Stimulated activated CD8-positive, alpha-beta memory T cell treated with anti-CD3 and anti-CD28 coated beads, Interleukin-15, amount 100 ng/mL, for 1 hour (primary cell): ENCODE measurements at regions not wholly inside any gene's neighbourhood (a gene's known extent, or its start where the extent isn't known, plus 50 kb on each side); places are given as distances from the start of the nearest gene placed in this dataset.

Experiments
- DNase-seq: peaks from one replicate; pipeline ENCODE4 v3.0.0-alpha.2; 2020; ENCODE audit warnings: low read depth

DNA sequence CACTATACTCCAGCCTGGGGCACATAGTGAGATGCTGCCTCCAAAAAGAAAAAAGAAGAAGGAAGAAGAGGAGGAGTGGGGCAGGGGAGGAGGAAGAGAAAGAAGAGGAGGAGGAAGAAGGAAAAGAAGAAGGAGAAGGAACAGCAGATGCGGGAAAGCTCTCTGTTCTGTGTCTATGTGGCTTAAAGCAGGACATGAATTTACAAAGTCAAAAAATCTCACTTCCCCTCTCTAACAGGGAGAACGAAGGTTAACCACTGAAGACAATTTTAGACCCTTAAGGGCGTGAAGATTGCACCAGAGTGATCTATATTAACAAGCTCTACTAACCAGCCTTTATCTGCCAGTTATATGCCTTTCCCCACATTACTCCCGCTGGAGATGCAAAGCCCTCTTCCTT, 258.9 kb downstream of the METTL4 start:
- DNase-seq, result no peak

DNA sequence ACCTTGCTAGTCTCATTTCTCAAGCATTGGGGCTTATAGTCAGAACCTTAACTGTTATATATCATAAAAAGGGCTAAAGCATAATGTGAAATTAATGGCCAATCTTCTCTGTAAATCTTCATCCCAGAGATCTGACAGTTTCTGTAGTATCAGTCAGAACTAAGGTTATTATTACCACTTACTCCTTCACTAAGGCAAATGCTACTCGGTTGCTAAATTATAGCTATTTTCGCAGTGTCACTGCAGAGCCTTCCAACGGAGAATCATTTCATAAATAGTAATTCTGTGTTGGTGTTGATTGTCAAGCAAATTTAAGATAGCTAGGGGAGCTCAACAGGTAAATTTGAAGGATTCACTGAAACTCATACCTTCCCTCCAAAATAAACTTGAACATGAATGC, 258.0 kb downstream of the METTL4 start:
- no peak for DNase-seq

DNA sequence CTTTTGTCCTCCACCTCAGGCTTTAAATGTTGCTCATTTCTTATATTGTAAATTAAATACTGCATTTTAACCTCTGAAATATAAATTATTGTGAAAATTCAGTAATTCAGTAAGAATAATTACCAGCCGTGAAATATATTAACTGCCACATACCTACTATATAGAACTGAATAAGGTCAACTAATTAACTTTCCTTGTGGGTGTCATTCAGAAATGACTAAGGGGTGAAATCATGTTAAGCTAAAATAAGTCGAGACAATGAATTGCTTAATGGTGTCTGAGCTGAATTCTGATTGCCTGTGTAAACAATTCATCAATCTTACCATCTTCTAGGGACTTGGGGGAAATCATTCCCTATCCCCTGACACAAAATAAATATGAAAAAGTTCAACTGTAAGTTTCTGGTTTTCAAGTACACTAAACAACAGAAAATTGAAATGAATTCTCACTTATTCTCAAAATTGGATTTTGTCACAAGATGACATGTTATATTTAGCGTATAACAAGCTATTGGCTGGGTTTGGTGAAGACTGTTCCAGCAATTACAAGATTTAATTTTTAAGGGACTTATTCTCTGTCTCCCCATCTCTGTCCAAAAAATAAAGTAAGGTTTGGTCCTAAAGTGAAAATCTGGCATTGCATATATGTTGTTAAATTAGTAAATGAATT, 255.1 kb downstream of the METTL4 start:
- DNase-seq, result no peak

DNA sequence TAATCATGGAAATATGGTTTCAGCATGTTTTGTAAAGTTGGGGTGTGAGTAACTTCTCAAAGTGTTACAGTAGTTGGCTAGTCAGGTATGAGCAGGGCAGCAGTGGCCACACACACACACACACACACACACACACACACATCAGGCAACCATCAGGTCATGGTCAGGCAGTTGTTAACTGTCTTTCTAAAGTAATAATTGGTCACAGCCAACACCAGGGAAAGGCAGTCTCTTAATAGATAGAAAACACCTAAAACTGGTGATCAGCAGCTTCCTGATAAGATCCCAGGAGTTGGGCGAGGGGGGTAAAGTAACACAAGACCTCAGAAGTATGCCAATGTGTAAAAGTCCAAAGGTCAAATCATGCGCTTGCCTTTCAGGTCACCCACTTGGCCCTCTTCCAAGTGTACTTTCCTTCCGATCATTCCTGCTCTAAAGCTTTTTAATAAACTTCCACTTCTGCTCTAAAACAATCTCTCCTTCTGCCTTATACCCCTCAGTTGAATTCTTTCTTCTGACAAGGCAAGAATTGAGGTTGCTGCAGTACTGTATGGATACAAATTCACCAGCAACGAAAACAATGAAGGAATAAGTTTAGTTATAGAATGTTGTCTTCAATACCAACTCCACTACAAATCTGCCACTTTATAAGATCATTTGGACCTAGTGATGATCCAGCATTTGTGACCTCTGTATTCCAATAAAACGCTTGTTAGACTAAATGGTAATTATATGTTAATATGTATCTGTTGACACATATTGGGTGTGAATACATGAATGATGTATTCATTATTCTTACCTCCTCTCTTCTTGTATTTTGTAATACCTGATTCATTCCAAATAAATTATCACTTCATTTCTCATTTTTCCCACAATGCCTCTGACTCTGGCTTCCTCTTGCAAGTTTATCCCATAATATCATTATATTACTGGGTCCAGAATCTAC, 254.3 kb downstream of the METTL4 start:
- DNase-seq, result no peak

GRCh38 chr18:2324459-2324858, 246.8 kb downstream of the METTL4 start:
- no peak for DNase-seq

- no peak for DNase-seq
These were observed 245.9 kb downstream of the METTL4 start for GRCh38 chr18:2325308-2325849.

DNA sequence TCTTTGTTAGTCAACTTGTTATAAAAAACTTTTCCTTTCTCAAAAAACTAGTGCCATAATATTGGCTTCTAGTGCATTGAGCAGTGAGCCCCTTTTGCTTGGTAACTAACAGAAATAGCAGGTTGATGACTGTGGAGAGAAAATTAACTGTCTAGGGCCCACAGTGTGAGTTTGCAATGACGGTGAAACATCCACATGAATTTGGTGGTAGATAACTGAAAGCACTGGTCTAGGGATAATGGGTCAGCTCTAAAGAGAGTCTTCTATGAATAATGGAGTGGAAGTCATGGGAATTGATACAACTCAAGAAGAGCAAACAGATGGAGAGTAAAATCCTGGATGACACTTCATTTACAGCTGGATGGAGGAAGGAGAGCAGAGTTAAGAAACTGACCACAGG, 245.4 kb downstream of the METTL4 start:
- DNase-seq, result no peak

DNA sequence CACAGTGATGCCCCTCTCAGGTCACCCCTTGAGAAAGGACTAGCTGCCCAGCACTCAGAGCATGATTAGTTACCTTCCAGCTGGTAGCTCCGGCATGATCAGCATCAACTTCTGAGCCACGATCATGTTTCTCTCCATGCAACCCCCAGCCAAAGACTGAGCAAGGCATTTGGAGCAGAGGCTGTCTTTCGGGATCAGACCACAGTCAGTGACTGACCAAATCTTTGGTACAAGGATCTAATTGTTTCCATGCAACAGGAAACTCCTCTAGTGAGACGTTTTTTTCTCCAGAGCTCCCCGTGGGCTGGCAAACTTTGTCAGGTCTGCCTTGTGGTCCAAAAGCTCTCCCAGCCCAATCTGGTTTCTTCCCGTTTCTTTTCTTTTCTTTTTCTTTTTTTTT, 244.3 kb downstream of the METTL4 start:
- no peak for DNase-seq

- no peak for DNase-seq
These were observed 240.5 kb downstream of the METTL4 start for GRCh38 chr18:2330764-2331163.

- no peak for DNase-seq
These were observed 239.8 kb downstream of the METTL4 start for GRCh38 chr18:2331491-2331890.

GRCh38 chr18:2336690-2337392, 234.5 kb downstream of the METTL4 start:
- DNase-seq, result no peak

- peak; percentile 18 for DNase-seq
These were observed 233.7 kb downstream of the METTL4 start for GRCh38 chr18:2337552-2338141.

- DNase-seq, result no peak
These were observed 232.7 kb downstream of the METTL4 start for GRCh38 chr18:2338601-2339000.

DNA sequence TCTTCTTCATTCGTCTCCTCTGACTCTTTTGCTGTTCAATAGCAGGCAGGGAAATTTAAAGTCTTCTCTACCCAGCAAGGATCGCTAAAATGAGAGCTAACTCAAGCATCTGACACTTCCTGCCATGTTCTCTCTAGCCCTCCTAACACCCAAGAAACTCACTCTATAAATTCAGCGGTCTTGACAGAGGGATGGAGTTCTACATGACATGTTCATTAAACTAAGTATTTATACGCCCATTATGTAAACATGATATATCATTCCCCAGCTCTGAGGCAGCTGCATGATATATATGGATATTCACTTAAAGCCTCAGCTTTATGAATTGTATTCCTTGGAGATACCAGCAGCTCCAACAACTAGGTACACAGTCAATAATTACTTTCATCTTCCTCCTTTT, 231.0 kb downstream of the METTL4 start:
- DNase-seq, result no peak

DNA sequence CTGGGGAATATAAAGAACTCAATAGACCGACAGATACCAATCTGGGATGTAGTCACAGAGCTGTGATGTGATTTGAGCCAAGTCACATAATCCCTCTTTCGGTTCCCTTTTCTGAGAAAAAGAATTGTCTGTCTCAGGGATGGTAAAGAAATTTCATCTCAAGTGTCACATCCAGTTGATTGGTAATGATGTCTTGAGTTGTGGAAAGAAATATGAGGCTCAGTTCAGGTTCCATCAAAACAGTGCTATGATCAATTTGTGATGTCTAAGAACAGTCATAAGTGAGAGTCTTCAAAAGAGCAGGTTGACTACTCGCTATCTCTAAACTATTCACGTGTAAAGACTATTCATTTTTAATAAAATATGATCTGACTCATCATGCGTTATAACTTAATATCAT, 223.3 kb downstream of the METTL4 start:
- no peak for DNase-seq

GRCh38 chr18:2351126-2351850, 220.0 kb downstream of the METTL4 start:
- DNase-seq, result no peak

- DNase-seq, result no peak
These were observed 217.0 kb downstream of the METTL4 start for GRCh38 chr18:2354292-2354691.

GRCh38 chr18:2356906-2357305, 214.4 kb downstream of the METTL4 start:
- no peak for DNase-seq

DNA sequence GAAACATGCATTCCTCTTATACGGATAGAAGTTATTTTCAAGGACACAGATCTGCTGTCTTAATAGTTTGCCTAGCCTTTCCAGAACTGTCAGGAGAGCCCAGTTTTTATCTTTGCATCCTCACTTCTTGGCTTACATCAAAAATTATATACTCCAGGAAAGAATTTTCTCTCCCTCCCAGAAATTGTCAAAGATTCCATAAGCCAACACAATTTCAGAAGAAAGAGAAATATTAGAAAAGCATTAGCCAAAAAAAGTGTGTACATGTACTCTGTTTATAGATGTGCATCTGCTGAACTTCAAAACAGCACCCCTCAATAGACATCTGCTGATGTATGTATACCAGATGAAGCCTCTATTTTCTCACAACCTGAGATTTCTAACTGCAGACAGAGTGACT, 210.4 kb downstream of the METTL4 start:
- no peak for DNase-seq

DNA sequence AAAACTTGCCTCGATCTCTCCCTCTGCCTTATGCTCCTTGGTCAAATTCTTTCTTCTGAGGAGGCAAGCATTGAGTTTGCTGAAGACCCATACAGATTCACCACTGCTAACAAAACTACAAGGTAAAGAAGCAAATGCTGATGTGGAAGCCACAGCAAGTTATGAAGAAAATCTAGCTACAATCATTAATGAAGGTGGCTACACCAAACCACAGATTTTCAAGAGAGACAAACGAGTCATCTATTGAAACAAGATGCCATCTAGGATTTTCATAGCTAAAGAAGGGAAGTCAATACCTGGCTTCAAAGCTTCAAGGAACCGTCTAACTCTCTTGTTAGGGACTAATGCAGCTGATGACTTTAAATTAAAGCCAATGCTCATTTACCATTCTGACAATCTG, 203.2 kb downstream of the METTL4 start:
- no peak for DNase-seq

DNA sequence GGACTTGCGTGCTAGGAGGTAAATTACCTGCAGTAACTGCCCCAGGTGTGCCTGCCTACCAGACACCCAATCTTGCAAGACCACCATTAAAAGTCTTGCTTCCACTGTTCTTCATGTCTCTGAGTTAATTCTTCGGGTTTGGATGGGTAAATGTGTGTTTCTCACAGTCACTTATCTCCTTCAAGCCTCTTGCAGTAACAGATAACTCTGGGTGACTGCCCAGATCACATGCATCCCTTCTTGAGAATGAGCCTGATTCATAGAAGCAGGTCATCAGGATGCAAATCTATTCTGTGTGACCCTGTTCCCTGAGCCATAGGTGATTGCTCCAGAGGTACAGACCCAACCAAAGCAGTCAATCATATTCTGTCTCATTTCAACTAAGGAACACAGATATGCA, 194.6 kb downstream of the METTL4 start:
- DNase-seq, result no peak

- DNase-seq, result no peak
These were observed 191.2 kb downstream of the METTL4 start for GRCh38 chr18:2380101-2380500.
